Head of caudate nucleus (tissue), 42 donors: ENCODE measurements at regions not wholly inside any gene's neighbourhood (a gene's known extent, or its start where the extent isn't known, plus 50 kb on each side); places are given as distances from the start of the nearest gene placed in this dataset.

Experiments used
- DNase-seq, 42 donors: peaks; one replicate each; pipeline versions ENCODE4 v3.0.0 to v3.0.0-alpha.2; 2020 to 2021; ENCODE audit warnings: mixed read lengths in 7 of 42
- intact Hi-C: fragments of 100-400 bp; cut with DNase I; formaldehyde crosslinking; loops from one replicate; pipeline ENCODE4 v1.15.0; 2022

GRCh38 chr4:111689214-111689613, 456.0 kb upstream of the FAM241A start:
- intact Hi-C loops, result no loop called here
- DNase-seq, result no peak

GRCh38 chr4:111689731-111690130, 455.5 kb upstream of the FAM241A start:
- intact Hi-C loops, result no loop called here
- DNase-seq, result no peak

- no peak for DNase-seq
- intact Hi-C loops, result no loop called here
Measured at GRCh38 chr4:111693758-111694157, 451.5 kb upstream of the FAM241A start.

- no peak for DNase-seq
- intact Hi-C loops, result no loop called here
Measured at GRCh38 chr4:111695677-111696076, 449.6 kb upstream of the FAM241A start.

GRCh38 chr4:111696505-111696904, 448.7 kb upstream of the FAM241A start:
- intact Hi-C loops, result no loop called here
- no peak for DNase-seq

- no peak for DNase-seq
- intact Hi-C loops, result no loop called here
Measured at GRCh38 chr4:111697176-111697942, 447.9 kb upstream of the FAM241A start.

- DNase-seq, result no peak
- intact Hi-C loops, result no loop called here
Measured at GRCh38 chr4:111698361-111698760, 446.9 kb upstream of the FAM241A start.

- DNase-seq, result no peak
- intact Hi-C loops, result no loop called here
Measured at GRCh38 chr4:111699165-111699564, 446.1 kb upstream of the FAM241A start.

- intact Hi-C loops, result no loop called here
- DNase-seq, result no peak
Measured at GRCh38 chr4:111701102-111701501, 444.2 kb upstream of the FAM241A start.

- DNase-seq, result no peak
- intact Hi-C loops, result no loop called here
Measured at GRCh38 chr4:111707491-111707890, 437.8 kb upstream of the FAM241A start.

GRCh38 chr4:111712093-111712677, 433.1 kb upstream of the FAM241A start:
- intact Hi-C loops, result no loop called here
- DNase-seq, result no peak

- no peak for DNase-seq
- intact Hi-C loops, result no loop called here
Measured at GRCh38 chr4:111713276-111713675, 432.0 kb upstream of the FAM241A start.

- intact Hi-C loops, result no loop called here
- DNase-seq, result no peak
Measured at GRCh38 chr4:111717921-111718320, 427.3 kb upstream of the FAM241A start.

- intact Hi-C loops, result no loop called here
- DNase-seq, result no peak
Measured at GRCh38 chr4:111718763-111719559, 426.3 kb upstream of the FAM241A start.

- no peak for DNase-seq
- intact Hi-C loops, result no loop called here
Measured at GRCh38 chr4:111720866-111721265, 424.4 kb upstream of the FAM241A start.

GRCh38 chr4:111722213-111722720, 423.0 kb upstream of the FAM241A start:
- intact Hi-C loops, result no loop called here
- DNase-seq, result no peak

- no peak for DNase-seq
- intact Hi-C loops, result no loop called here
Measured at GRCh38 chr4:111736516-111736915, 408.7 kb upstream of the FAM241A start.

GRCh38 chr4:111744847-111745246, 400.4 kb upstream of the FAM241A start:
- no peak for DNase-seq
- intact Hi-C loops, result no loop called here

- DNase-seq, result no peak
- intact Hi-C loops, result no loop called here
Measured at GRCh38 chr4:111748157-111748556, 397.1 kb upstream of the FAM241A start.

- no peak for DNase-seq
- intact Hi-C loops, result no loop called here
Measured at GRCh38 chr4:111754003-111754402, 391.3 kb upstream of the FAM241A start.
